HepG2 (cell line): ENCODE measurements at regions not wholly inside any gene's neighbourhood (a gene's known extent, or its start where the extent isn't known, plus 50 kb on each side); places are given as distances from the start of the nearest gene placed in this dataset.

Experiments used
- ATAC-seq: fragments of 200-7000 bp; cut with Tn5 transposase; 3 replicates; pipeline ENCODE4 v1.9.1; 2020; ENCODE audit warnings: mild to moderate bottlenecking, moderate library complexity
- BruUV-seq: library from RNA; stranded (reverse); fragments of 400-500 nt; replicated peaks from 2 replicates; lab custom pipeline; 2021; lab: Mats Ljungman, UMichigan
- CTCF ChIA-PET: fragments of 300-600 bp; formaldehyde crosslinking; extraction: SDS; loops from one replicate; lab custom pipeline; 2021; ENCODE audit warnings: low total read pairs, inconsistent platforms, low intra/inter-chr PET ratio; lab: Yijun Ruan, JAX
- POLR2A ChIA-PET: fragments of 350-600 bp; sonication (Branson Sonifier 250); formaldehyde crosslinking; loops from one replicate; lab custom pipeline; 2020; ENCODE audit warnings: antibody characterized with exemption, inconsistent platforms; lab: Yijun Ruan, JAX
- DNase-seq: peaks from one replicate; pipeline ENCODE4 v3.0.0-alpha.2; 2015; ENCODE audit warnings: low spot score
- FAIRE-seq: peaks from 3 replicates; lab custom pipeline; 2011; peaks lifted over from hg19 to GRCh38; lab: Jason Lieb, UNC
- H2AFZ ChIP-seq: one replicate; pipeline ENCODE4 v1.6.1; 2011; ENCODE audit warnings: low read length, inconsistent platforms
- H3K27ac ChIP-seq: fragments of 300-600 bp; 3 replicates; pipeline ENCODE4 v1.8.0; 2011; ENCODE audit warnings: mixed run types, mild to moderate bottlenecking, mixed read lengths, low read length, inconsistent platforms; ENCODE audit not compliant: insufficient read depth; ENCODE audit errors: extremely low read length
- H3K27me3 ChIP-seq, 2 experiments: fragments of 200-600 bp in 1 of 2; 2 replicates in 1 of 2; 3 replicates in 1 of 2; pipeline versions ENCODE4 v1.6.0 to v1.8.0; 2011; ENCODE audit warnings: low read length in 2 of 2, mild to moderate bottlenecking in 2 of 2, moderate library complexity in 2 of 2, inconsistent platforms in 1 of 2; ENCODE audit not compliant: insufficient read depth in 2 of 2, control insufficient read depth in 1 of 2
- H3K36me3 ChIP-seq, 2 experiments: fragments of 200-600 bp in 1 of 2; replicated peaks in 1 of 2; 2 replicates in 1 of 2; 3 replicates in 1 of 2; pipeline versions ENCODE4 v1.5.1 to v1.8.0; 2011; ENCODE audit warnings: low read length in 2 of 2, inconsistent platforms in 1 of 2; ENCODE audit not compliant: insufficient read depth in 2 of 2, control insufficient read depth in 1 of 2
- H3K4me1 ChIP-seq: 2 replicates; pipeline ENCODE4 v1.5.1; 2012; ENCODE audit warnings: low read length, inconsistent platforms; ENCODE audit not compliant: insufficient read depth
- H3K4me2 ChIP-seq: 2 replicates; pipeline ENCODE4 v1.6.0; 2011; ENCODE audit warnings: low read depth, low read length, inconsistent platforms
- H3K4me3 ChIP-seq, 3 experiments: fragments of 200-600 bp in 1 of 3; sonication (generic), shearing (Covaris generic) in 1 of 3; replicated peaks in 1 of 3; 2 replicates each; pipeline ENCODE4 v1.5.1; 2011 to 2016; ENCODE audit warnings: low read length in 3 of 3, inconsistent platforms in 2 of 3, low read depth in 2 of 3, mild to moderate bottlenecking in 2 of 3, control low read depth in 1 of 3, mixed read lengths in 1 of 3; ENCODE audit not compliant: insufficient read depth in 1 of 3
- H3K79me2 ChIP-seq: one replicate; pipeline ENCODE4 v1.6.1; 2011; ENCODE audit warnings: low read length, inconsistent platforms; ENCODE audit not compliant: insufficient read depth
- H3K9ac ChIP-seq: 2 replicates; pipeline ENCODE4 v1.6.0; 2011; ENCODE audit warnings: mild to moderate bottlenecking, low read depth, low read length, inconsistent platforms; ENCODE audit not compliant: insufficient read depth
- H3K9me3 ChIP-seq: 2 replicates; pipeline ENCODE4 v1.5.1; 2012; ENCODE audit warnings: mild to moderate bottlenecking, low read length
- H4K20me1 ChIP-seq: 2 replicates; pipeline ENCODE4 v1.6.0; 2011; ENCODE audit warnings: inconsistent platforms, mild to moderate bottlenecking, low read length, moderate library complexity; ENCODE audit not compliant: insufficient read depth
- CENPT ChIP-seq: sonication (generic); formaldehyde crosslinking; IDR thresholded peaks from 2 replicates; pipeline ENCODE4 v1.8.0; 2022; ENCODE audit warnings: low read depth, mild to moderate bottlenecking, moderate library complexity, missing genetic modification reagents
- ELF1 ChIP-seq: sonication (generic); formaldehyde crosslinking; IDR thresholded peaks from 2 replicates; pipeline ENCODE4 v1.4.0; 2020; ENCODE audit warnings: missing genetic modification reagents
- EP300 ChIP-seq, 3 experiments: sonication (generic) in 1 of 3; formaldehyde crosslinking in 1 of 3; IDR thresholded peaks; 2 replicates each; pipeline versions ENCODE4 v1.5.1 to v1.6.1; 2011 to 2020; ENCODE audit warnings: low read depth in 2 of 3, low read length in 2 of 3, borderline replicate concordance in 1 of 3, improper control_type of control experiment in 1 of 3, mild to moderate bottlenecking in 1 of 3, missing genetic modification reagents in 1 of 3, moderate library complexity in 1 of 3
- GATAD1 ChIP-seq: IDR thresholded peaks from 2 replicates; pipeline ENCODE4 v1.6.1; 2016; ENCODE audit warnings: missing genetic modification reagents, missing compliant biosample characterization
- MLXIP ChIP-seq: sonication (generic); formaldehyde crosslinking; IDR thresholded peaks from 2 replicates; pipeline ENCODE4 v1.9.0; 2021; ENCODE audit warnings: missing genetic modification reagents, borderline replicate concordance
- NR1H2 ChIP-seq: sonication (generic); formaldehyde crosslinking; IDR thresholded peaks from 2 replicates; pipeline ENCODE4 v1.8.1; 2022; ENCODE audit warnings: low read depth, missing genetic modification reagents, borderline replicate concordance
- RFX1 ChIP-seq: fragments of 450-650 bp; IDR thresholded peaks from 2 replicates; pipeline ENCODE4 v1.6.1; 2017
- SRF ChIP-seq: IDR thresholded peaks from 2 replicates; pipeline ENCODE4 v1.6.1; 2011; ENCODE audit warnings: mild to moderate bottlenecking, low read depth, low read length, moderate library complexity
- U2AF1 ChIP-seq: fragments of 200-400 bp; formaldehyde crosslinking; optimal IDR thresholded peaks from 2 replicates; pipeline ENCODE3; 2017; ENCODE audit warnings: mild to moderate bottlenecking, low read depth, low read length
- XRCC5 ChIP-seq: fragments of 200-400 bp; formaldehyde crosslinking; optimal IDR thresholded peaks from 2 replicates; pipeline ENCODE3; 2017; ENCODE audit warnings: mild to moderate bottlenecking, low read length
- ZNF24 ChIP-seq: fragments of 450-650 bp; IDR thresholded peaks from 2 replicates; pipeline ENCODE4 v1.6.1; 2017; ENCODE audit warnings: antibody characterized with exemption, mild to moderate bottlenecking
- ZNF773 ChIP-seq: sonication (generic); formaldehyde crosslinking; IDR thresholded peaks from 2 replicates; pipeline ENCODE4 v1.4.0; 2020; ENCODE audit warnings: missing genetic modification reagents, borderline replicate concordance
- ZSCAN30 ChIP-seq: sonication (generic); formaldehyde crosslinking; IDR thresholded peaks from 2 replicates; pipeline ENCODE4 v1.5.0; 2020; ENCODE audit warnings: mild to moderate bottlenecking, missing genetic modification reagents
- WGBS: methylation state at CpG from one replicate; pipeline ENCODE4 v1.1.6; 2017; ENCODE audit warnings: low lambda C conversion rate; 5-methylcytosine and 5-hydroxymethylcytosine counted together
- in situ Hi-C: cut with HindIII; loops from 2 replicates; pipeline ENCODE4 v1.10.0; 2017; ENCODE audit warnings: low pct_unique_long_range_greater_than_20kb; ENCODE audit not compliant: extremely low pct_ligation_motif_present
- intact Hi-C: fragments of 100-400 bp; cut with micrococcal nuclease; formaldehyde crosslinking; loops from one replicate; pipeline ENCODE4 v1.10.0; 2022; ENCODE audit not compliant: unreplicated experiment
- TF ChIP-seq, protein P1 (sequence below): sonication (generic); formaldehyde crosslinking; IDR thresholded peaks from 2 replicates; pipeline ENCODE4 v1.8.0; 2022; ENCODE audit warnings: mild to moderate bottlenecking, missing genetic modification reagents, moderate library complexity
- TF ChIP-seq, protein P2 (sequence below): sonication (generic); formaldehyde crosslinking; IDR thresholded peaks from 2 replicates; pipeline ENCODE4 v1.8.0; 2022; ENCODE audit warnings: mild to moderate bottlenecking, missing genetic modification reagents, borderline replicate concordance
- TF ChIP-seq, protein P3 (sequence below): sonication (generic); formaldehyde crosslinking; IDR thresholded peaks from 2 replicates; pipeline ENCODE4 v1.4.0; 2020; ENCODE audit warnings: missing genetic modification reagents
- TF ChIP-seq, protein P4 (sequence below): sonication (generic); formaldehyde crosslinking; IDR thresholded peaks from 2 replicates; pipeline ENCODE4 v1.8.0; 2022; ENCODE audit warnings: missing genetic modification reagents, low read depth, mild to moderate bottlenecking, borderline replicate concordance

DNA sequence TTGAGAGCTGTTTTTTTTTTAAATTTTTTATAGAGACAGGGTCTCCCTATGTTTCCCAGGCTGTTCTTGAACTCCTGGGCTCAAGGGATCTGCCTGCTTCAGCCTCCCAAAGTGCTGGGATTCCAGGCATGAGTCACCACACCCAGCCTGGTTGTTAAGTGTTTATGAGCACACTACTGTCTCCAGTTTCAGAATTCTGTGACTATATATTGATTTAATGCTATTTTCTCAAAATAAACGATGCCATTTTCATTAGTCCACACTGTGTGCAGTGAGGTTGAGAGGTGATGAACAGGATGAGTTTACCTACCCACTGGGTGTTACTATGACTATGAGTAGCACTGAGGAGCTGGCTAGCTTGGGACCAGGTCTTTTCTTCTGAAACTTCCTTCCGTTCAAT is 110.9 kb upstream of the FAM180A start:
- Histone ChIP-seq H3K9ac (no peak overlapping the region), H3K4me3 (no peak overlapping the region), H3K36me3 (no peaks in the 10 kb centered on the region), H3K79me2 (no peaks in the 10 kb centered on the region), H3K9me3 (no peaks in the 10 kb centered on the region), H3K4me1 (no peaks in the 10 kb centered on the region), H4K20me1 (no peaks in the 10 kb centered on the region), H3K27ac (no peak overlapping the region), H3K27me3 (no peaks in the 10 kb centered on the region), H3K4me2 (no peak overlapping the region), H2AFZ (no peak overlapping the region)
- ChIA-PET CTCF (no interaction called here), POLR2A (no interaction called here)
- no peak for ATAC-seq
- in situ Hi-C loops = no loop called here
- no TSS peak for BruUV-seq
- no peak for DNase-seq
- FAIRE-seq = no peak
- WGBS = 41% methylated on average over 2 of the region's 2 CpGs
- intact Hi-C loops = no loop called here
- TF ChIP-seq XRCC5 = no peak
- no peak for TF ChIP-seq ZSCAN30 (CRISPR knock-in tag)
- no peak for TF ChIP-seq CENPT
- no peak for TF ChIP-seq RFX1
- TF ChIP-seq, protein P1, sequence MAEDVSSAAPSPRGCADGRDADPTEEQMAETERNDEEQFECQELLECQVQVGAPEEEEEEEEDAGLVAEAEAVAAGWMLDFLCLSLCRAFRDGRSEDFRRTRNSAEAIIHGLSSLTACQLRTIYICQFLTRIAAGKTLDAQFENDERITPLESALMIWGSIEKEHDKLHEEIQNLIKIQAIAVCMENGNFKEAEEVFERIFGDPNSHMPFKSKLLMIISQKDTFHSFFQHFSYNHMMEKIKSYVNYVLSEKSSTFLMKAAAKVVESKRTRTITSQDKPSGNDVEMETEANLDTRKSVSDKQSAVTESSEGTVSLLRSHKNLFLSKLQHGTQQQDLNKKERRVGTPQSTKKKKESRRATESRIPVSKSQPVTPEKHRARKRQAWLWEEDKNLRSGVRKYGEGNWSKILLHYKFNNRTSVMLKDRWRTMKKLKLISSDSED (CRISPR knock-in tag) = no peak
- TF ChIP-seq, protein P2, sequence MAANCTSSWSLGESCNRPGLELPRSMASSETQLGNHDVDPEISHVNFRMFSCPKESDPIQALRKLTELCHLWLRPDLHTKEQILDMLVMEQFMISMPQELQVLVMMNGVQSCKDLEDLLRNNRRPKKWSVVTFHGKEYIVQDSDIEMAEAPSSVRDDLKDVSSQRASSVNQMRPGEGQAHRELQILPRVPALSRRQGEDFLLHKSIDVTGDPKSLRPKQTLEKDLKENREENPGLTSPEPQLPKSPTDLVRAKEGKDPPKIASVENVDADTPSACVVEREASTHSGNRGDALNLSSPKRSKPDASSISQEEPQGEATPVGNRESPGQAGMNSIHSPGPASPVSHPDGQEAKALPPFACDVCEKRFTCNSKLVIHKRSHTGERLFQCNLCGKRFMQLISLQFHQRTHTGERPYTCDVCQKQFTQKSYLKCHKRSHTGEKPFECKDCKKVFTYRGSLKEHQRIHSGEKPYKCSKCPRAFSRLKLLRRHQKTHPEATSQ (CRISPR knock-in tag) = no peak
- TF ChIP-seq, protein P3, sequence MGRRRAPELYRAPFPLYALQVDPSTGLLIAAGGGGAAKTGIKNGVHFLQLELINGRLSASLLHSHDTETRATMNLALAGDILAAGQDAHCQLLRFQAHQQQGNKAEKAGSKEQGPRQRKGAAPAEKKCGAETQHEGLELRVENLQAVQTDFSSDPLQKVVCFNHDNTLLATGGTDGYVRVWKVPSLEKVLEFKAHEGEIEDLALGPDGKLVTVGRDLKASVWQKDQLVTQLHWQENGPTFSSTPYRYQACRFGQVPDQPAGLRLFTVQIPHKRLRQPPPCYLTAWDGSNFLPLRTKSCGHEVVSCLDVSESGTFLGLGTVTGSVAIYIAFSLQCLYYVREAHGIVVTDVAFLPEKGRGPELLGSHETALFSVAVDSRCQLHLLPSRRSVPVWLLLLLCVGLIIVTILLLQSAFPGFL (CRISPR knock-in tag) = no peak
- no peak for TF ChIP-seq ZNF773
- no peak for TF ChIP-seq GATAD1 (CRISPR knock-in tag)
- TF ChIP-seq ZNF24 = no peak
- TF ChIP-seq NR1H2 (CRISPR knock-in tag) = no peak
- no peak for TF ChIP-seq U2AF1
- no peak for TF ChIP-seq SRF
- TF ChIP-seq ELF1 = no peak
- no peak for TF ChIP-seq MLXIP (CRISPR knock-in tag)
- TF ChIP-seq, protein P4, sequence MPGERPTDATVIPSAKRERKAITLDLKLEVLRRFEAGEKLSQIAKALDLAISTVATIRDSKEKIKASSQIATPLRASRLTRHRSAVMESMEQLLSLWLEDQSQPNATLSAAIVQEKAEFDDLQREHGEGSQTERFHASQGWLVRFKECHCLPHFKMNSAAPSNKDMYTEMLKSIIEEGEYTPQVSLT = no peak
- no peak for TF ChIP-seq EP300 (IDR thresholded peaks at IDR 0.05; ENCODE audit: low read depth in 2 of 2, low read length in 2 of 2)
- TF ChIP-seq EP300 (CRISPR knock-in tag; IDR thresholded peaks at IDR 0.05; ENCODE audit: borderline replicate concordance) = no peak
